ENCODE measurements at regions not wholly inside any gene's neighbourhood (a gene's known extent, or its start where the extent isn't known, plus 50 kb on each side); places are given as distances from the start of the nearest gene placed in this dataset.

DNA sequence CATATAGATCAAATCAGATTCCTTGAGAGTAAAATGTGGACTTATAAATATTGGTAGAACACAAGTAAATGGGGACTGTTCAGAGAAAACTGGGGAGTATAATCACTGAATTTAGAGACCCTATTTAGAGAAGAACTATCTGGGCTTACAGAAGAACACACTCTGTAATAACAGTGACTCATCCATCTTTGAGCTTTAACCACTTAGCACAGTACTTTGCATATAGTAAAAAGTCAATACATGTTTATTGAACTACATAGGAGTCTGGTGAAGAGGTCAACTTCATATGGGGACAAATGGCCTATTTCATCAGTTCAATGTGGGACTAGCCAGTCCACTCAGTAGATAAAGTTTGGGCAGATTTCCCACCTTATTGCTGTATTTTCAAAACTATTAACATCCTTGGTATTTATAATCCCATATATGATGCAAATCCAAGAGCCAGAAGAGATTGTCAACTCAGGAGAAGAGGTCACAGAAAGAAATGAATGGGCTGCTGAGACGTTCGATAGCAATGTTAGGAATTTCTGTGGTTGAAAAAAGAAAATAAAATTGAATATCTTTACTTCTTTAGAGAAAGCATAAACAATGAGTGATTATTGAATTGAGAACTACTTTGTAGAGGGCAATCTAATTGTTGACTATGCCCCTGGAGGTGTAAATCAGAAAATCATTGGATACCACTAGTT lies 119.3 kb upstream of the CACNA2D1 start:
- Mint-ChIP-seq H3K27me3 (peaks cover 7% of the 10 kb centered on the region), H3K4me3 (no peak overlapping the region), H3K4me1 (peaks cover 3% of the 10 kb centered on the region), H3K36me3 (no peaks in the 10 kb centered on the region), H3K9me3 (no peaks in the 10 kb centered on the region), H3K27ac (no peak overlapping the region)
- DNase-seq = no peak

GRCh38 chr7:82559193-82559805 lies 115.7 kb upstream of the CACNA2D1 start:
- Mint-ChIP-seq H3K9me3 (peaks cover 4% of the 10 kb centered on the region), H3K27ac (no peak overlapping the region), H3K36me3 (no peaks in the 10 kb centered on the region), H3K4me1 (peaks cover 3% of the 10 kb centered on the region), H3K27me3 (peaks cover 13% of the 10 kb centered on the region), H3K4me3 (peak overlapping the region; percentile 25)
- DNase-seq = no peak

DNA sequence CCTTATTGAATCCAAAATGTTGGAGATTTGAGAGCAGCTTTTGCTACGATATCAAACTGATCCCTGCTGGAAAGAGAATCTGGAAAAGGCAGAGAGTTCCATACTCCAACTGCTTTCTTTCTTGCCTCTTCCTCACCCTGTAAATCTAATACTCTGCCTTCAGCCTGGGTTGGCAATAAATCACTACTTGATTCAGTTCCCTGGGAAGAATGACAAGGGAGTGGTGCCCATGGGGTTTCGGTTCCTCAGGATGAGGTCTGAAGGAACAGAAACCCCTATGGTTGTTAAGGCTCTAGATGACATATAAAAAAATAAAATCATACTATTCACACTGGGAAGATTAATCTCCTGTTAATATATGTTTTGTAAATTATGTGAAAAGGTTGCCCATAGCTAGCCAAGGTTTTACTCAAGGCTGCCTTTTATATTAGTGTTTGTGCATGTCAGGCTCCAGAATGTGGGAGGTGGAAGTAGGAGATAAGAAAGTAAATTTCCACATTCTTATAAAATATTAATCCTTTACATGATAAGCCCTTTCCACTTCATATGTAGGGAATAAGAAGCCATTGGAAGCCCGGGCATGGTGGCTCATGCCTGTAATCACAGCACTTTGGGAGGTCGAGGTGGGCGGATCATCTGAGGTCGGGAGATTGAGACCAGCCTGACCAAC lies 106.2 kb upstream of the CACNA2D1 start:
- Mint-ChIP-seq H3K27ac (no peak overlapping the region), H3K9me3 (peaks cover 4% of the 10 kb centered on the region), H3K27me3 (peaks cover 15% of the 10 kb centered on the region), H3K4me3 (no peak overlapping the region), H3K4me1 (no peaks in the 10 kb centered on the region), H3K36me3 (no peaks in the 10 kb centered on the region)
- DNase-seq = no peak

- Mint-ChIP-seq H3K27ac (no peak overlapping the region), H3K4me1 (no peaks in the 10 kb centered on the region), H3K4me3 (no peak overlapping the region), H3K9me3 (no peaks in the 10 kb centered on the region), H3K27me3 (peaks cover 7% of the 10 kb centered on the region), H3K36me3 (no peaks in the 10 kb centered on the region)
- no peak for DNase-seq
Observed at GRCh38 chr7:82548141-82548688, 104.6 kb upstream of the CACNA2D1 start.

- H3K27ac Mint-ChIP-seq = no peak overlapping the region
- no peaks in the 10 kb centered on the region for H3K36me3 Mint-ChIP-seq
- no peaks in the 10 kb centered on the region for H3K9me3 Mint-ChIP-seq
- peaks cover 2% of the 10 kb centered on the region for H3K27me3 Mint-ChIP-seq
- no peak overlapping the region for H3K4me3 Mint-ChIP-seq
- H3K4me1 Mint-ChIP-seq = no peaks in the 10 kb centered on the region
- DNase-seq = no peak
Observed at GRCh38 chr7:82542665-82543064, 99.1 kb upstream of the CACNA2D1 start.

GRCh38 chr7:82539969-82540368 lies 96.4 kb upstream of the CACNA2D1 start:
- H3K36me3 Mint-ChIP-seq = no peaks in the 10 kb centered on the region
- no peak for DNase-seq
- H3K4me3 Mint-ChIP-seq = no peak overlapping the region
- no peaks in the 10 kb centered on the region for H3K9me3 Mint-ChIP-seq
- no peaks in the 10 kb centered on the region for H3K27me3 Mint-ChIP-seq
- no peak overlapping the region for H3K27ac Mint-ChIP-seq
- H3K4me1 Mint-ChIP-seq = no peaks in the 10 kb centered on the region

GRCh38 chr7:82534684-82535083 lies 91.1 kb upstream of the CACNA2D1 start:
- H3K4me1 Mint-ChIP-seq = no peaks in the 10 kb centered on the region
- no peak for DNase-seq
- no peaks in the 10 kb centered on the region for H3K9me3 Mint-ChIP-seq
- H3K27ac Mint-ChIP-seq = no peak overlapping the region
- H3K4me3 Mint-ChIP-seq = no peak overlapping the region
- no peaks in the 10 kb centered on the region for H3K27me3 Mint-ChIP-seq
- no peaks in the 10 kb centered on the region for H3K36me3 Mint-ChIP-seq

- H3K27ac Mint-ChIP-seq = no peak overlapping the region
Observed at GRCh38 chr7:82530361-82530760, 86.8 kb upstream of the CACNA2D1 start.

GRCh38 chr7:82528577-82529310 lies 85.2 kb upstream of the CACNA2D1 start:
- no peak for DNase-seq
- no peaks in the 10 kb centered on the region for H3K36me3 Mint-ChIP-seq
- no peaks in the 10 kb centered on the region for H3K4me1 Mint-ChIP-seq
- peaks cover 3% of the 10 kb centered on the region for H3K27me3 Mint-ChIP-seq
- no peak overlapping the region for H3K4me3 Mint-ChIP-seq
- H3K27ac Mint-ChIP-seq = no peak overlapping the region
- no peaks in the 10 kb centered on the region for H3K9me3 Mint-ChIP-seq

More at GRCh38 chr7:82530361-82530760, 86.8 kb upstream of the CACNA2D1 start:
- Mint-ChIP-seq H3K4me1 (no peaks in the 10 kb centered on the region), H3K9me3 (no peaks in the 10 kb centered on the region), H3K36me3 (no peaks in the 10 kb centered on the region), H3K4me3 (no peak overlapping the region), H3K27me3 (no peaks in the 10 kb centered on the region)
- DNase-seq = no peak

- H3K27me3 Mint-ChIP-seq = peaks cover 7% of the 10 kb centered on the region
- H3K4me3 Mint-ChIP-seq = no peak overlapping the region
- no peaks in the 10 kb centered on the region for H3K36me3 Mint-ChIP-seq
- DNase-seq = no peak
- no peak overlapping the region for H3K27ac Mint-ChIP-seq
- H3K4me1 Mint-ChIP-seq = no peaks in the 10 kb centered on the region
- H3K9me3 Mint-ChIP-seq = no peaks in the 10 kb centered on the region
Observed at GRCh38 chr7:82527851-82528250, 84.3 kb upstream of the CACNA2D1 start.

- H3K27me3 Mint-ChIP-seq = peaks cover 7% of the 10 kb centered on the region
- no peak for DNase-seq
- H3K36me3 Mint-ChIP-seq = no peaks in the 10 kb centered on the region
- H3K4me1 Mint-ChIP-seq = no peaks in the 10 kb centered on the region
- H3K4me3 Mint-ChIP-seq = no peak overlapping the region
- no peaks in the 10 kb centered on the region for H3K9me3 Mint-ChIP-seq
- no peak overlapping the region for H3K27ac Mint-ChIP-seq
Observed at GRCh38 chr7:82521906-82522445, 78.4 kb upstream of the CACNA2D1 start.

GRCh38 chr7:82517050-82517449 lies 73.5 kb upstream of the CACNA2D1 start:
- no peak overlapping the region for H3K27ac Mint-ChIP-seq
- no peaks in the 10 kb centered on the region for H3K36me3 Mint-ChIP-seq
- H3K27me3 Mint-ChIP-seq = peaks cover 5% of the 10 kb centered on the region
- H3K4me1 Mint-ChIP-seq = no peaks in the 10 kb centered on the region
- H3K4me3 Mint-ChIP-seq = no peak overlapping the region
- no peaks in the 10 kb centered on the region for H3K9me3 Mint-ChIP-seq
- no peak for DNase-seq

DNA sequence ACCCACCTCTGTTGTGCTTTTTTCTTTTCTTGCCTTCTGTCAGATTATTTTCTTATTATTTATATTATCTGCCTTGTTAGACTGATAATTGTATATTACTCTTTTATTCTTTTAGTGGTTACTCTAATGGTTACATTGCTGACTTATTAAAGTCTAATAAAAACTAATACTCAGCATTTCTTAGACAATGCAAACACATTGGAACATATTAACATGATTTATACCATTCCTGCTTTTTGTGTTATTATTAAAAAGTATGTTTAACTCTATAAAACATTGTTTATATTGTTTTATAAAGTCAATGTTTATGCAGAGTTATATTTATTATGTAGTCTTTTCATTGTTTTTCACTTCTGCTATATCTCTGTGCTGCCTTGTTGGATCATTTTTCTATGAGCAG lies 68.0 kb upstream of the CACNA2D1 start:
- Mint-ChIP-seq H3K27me3 (peaks cover 16% of the 10 kb centered on the region), H3K4me3 (no peak overlapping the region), H3K27ac (no peak overlapping the region), H3K36me3 (no peaks in the 10 kb centered on the region), H3K9me3 (no peaks in the 10 kb centered on the region), H3K4me1 (no peaks in the 10 kb centered on the region)
- DNase-seq = no peak

DNA sequence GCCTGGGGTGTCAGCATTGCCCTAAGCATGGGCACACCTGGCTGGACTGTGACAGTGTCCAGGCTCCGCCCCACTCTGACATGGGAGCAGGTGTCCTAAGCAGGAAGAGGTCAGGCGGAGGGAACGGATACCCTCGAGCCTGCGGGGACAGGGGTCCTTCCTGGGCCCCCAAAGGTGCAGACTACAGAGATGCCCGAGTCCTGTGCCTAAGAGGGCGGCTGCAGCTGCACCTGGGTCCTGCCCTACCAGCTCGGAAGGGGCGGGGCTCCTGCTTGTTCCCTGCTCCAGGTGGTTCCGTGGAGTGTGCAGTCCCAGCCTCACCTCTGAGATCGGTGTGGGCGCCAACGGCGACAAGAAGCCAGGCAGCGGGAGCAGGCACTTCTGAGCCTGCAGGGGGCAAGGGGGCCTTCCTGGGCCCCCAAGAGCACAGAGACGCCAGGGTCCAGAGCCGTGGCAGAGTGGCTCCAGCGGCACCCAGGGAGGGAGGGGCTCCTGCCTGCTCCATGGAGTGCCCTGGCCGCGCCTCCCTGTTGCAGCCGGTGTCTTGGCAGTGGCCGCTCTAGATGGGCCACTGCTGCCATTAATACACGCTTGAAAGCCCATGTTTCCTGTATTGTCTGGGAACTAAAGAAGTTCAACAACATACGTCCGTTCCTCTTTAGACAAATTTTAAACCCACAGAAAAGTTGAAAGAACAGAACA lies 64.5 kb upstream of the CACNA2D1 start:
- no peaks in the 10 kb centered on the region for H3K36me3 Mint-ChIP-seq
- H3K27ac Mint-ChIP-seq = no peak overlapping the region
- H3K4me1 Mint-ChIP-seq = no peaks in the 10 kb centered on the region
- no peak for DNase-seq
- peaks cover 1% of the 10 kb centered on the region for H3K9me3 Mint-ChIP-seq
- H3K4me3 Mint-ChIP-seq = no peak overlapping the region
- H3K27me3 Mint-ChIP-seq = peaks cover 13% of the 10 kb centered on the region

Measured in activated naive CD8-positive, alpha-beta T cell treated with anti-CD3 and anti-CD28 coated beads for 36 hours (primary cell).